Esophagus (tissue), 2 donors: ENCODE measurements at regions not wholly inside any gene's neighbourhood (a gene's known extent, or its start where the extent isn't known, plus 50 kb on each side); places are given as distances from the start of the nearest gene placed in this dataset.

Source experiments
- H3K27ac ChIP-seq, 2 donors: one replicate each; pipeline ENCODE4 v1.5.1; 2013; ENCODE audit warnings: low read depth in 2 of 2, mild to moderate bottlenecking in 2 of 2, inconsistent platforms in 1 of 2, low read length in 1 of 2, moderate library complexity in 1 of 2
- H3K27me3 ChIP-seq, 2 donors: one replicate each; pipeline ENCODE4 v1.6.1; 2013; ENCODE audit warnings: low read length in 2 of 2, control low read depth in 1 of 2, mild to moderate bottlenecking in 1 of 2; ENCODE audit not compliant: insufficient read depth in 2 of 2, control insufficient read depth in 1 of 2
- H3K36me3 ChIP-seq, 2 donors: one replicate each; pipeline ENCODE4 v1.6.1; 2013; ENCODE audit warnings: low read length in 1 of 2; ENCODE audit not compliant: control insufficient read depth in 2 of 2, insufficient read depth in 2 of 2
- H3K4me1 ChIP-seq, 2 donors: one replicate each; pipeline ENCODE4 v1.6.1; 2013; ENCODE audit warnings: low read length in 1 of 2; ENCODE audit not compliant: control insufficient read depth in 2 of 2, insufficient read depth in 2 of 2
- H3K4me3 ChIP-seq, 2 donors: one replicate each; pipeline ENCODE4 v1.5.1; 2013; ENCODE audit warnings: low read length in 2 of 2, mild to moderate bottlenecking in 2 of 2, low read depth in 1 of 2, moderate library complexity in 1 of 2
- H3K9me3 ChIP-seq, 2 donors: one replicate each; pipeline ENCODE4 v1.6.1; 2013; ENCODE audit warnings: mild to moderate bottlenecking in 2 of 2, low read depth in 1 of 2, low read length in 1 of 2, moderate library complexity in 1 of 2; ENCODE audit not compliant: control insufficient read depth in 2 of 2, insufficient read depth in 1 of 2
- WGBS, 2 donors: extraction: QIAGEN DNeasy Blood & Tissue Kit; methylation state at CpG; one replicate each; pipeline ENCODE4 v1.1.7; 2013; 5-methylcytosine and 5-hydroxymethylcytosine counted together
- donor health status: healthy with polysubstance abuse.
- donor health status: Bipolar disorder and iron deficiency.

- Histone ChIP-seq H3K9me3 (peaks cover 0 to 3% of the 10 kb centered on the region in 2 donors), H3K27ac (no peak overlapping the region), H3K36me3 (no peaks in the 10 kb centered on the region), H3K4me3 (no peak overlapping the region), H3K27me3 (no peaks in the 10 kb centered on the region), H3K4me1 (no peaks in the 10 kb centered on the region)
- 85 to 86% methylated on average over 16 of the region's 16 CpGs for WGBS, 2 donors
Observed at GRCh38 chr22:47558828-47559700, 796.6 kb downstream of the TBC1D22A start.

GRCh38 chr22:47556473-47556872, 794.0 kb downstream of the TBC1D22A start:
- Histone ChIP-seq H3K27ac (no peak overlapping the region), H3K4me3 (no peak overlapping the region), H3K4me1 (no peaks in the 10 kb centered on the region), H3K27me3 (no peaks in the 10 kb centered on the region), H3K9me3 (peaks cover 0 to 3% of the 10 kb centered on the region in 2 donors), H3K36me3 (no peaks in the 10 kb centered on the region)
- 93 to 94% methylated on average over 8 of the region's 8 CpGs for WGBS, 2 donors

- WGBS, 2 donors, result 77 to 80% methylated on average over 7 of the region's 7 CpGs
- Histone ChIP-seq H3K4me3 (no peak overlapping the region), H3K36me3 (no peaks in the 10 kb centered on the region), H3K4me1 (no peaks in the 10 kb centered on the region), H3K27ac (no peak overlapping the region), H3K27me3 (no peaks in the 10 kb centered on the region), H3K9me3 (no peaks in the 10 kb centered on the region)
Observed at GRCh38 chr22:47553436-47553835, 791.0 kb downstream of the TBC1D22A start.

GRCh38 chr22:47552541-47553205, 790.2 kb downstream of the TBC1D22A start:
- Histone ChIP-seq H3K27me3 (no peaks in the 10 kb centered on the region), H3K4me3 (no peak overlapping the region), H3K27ac (no peak overlapping the region), H3K36me3 (no peaks in the 10 kb centered on the region), H3K9me3 (no peaks in the 10 kb centered on the region), H3K4me1 (no peaks in the 10 kb centered on the region)
- 81 to 83% methylated on average over 16 of the region's 16 CpGs for WGBS, 2 donors

DNA sequence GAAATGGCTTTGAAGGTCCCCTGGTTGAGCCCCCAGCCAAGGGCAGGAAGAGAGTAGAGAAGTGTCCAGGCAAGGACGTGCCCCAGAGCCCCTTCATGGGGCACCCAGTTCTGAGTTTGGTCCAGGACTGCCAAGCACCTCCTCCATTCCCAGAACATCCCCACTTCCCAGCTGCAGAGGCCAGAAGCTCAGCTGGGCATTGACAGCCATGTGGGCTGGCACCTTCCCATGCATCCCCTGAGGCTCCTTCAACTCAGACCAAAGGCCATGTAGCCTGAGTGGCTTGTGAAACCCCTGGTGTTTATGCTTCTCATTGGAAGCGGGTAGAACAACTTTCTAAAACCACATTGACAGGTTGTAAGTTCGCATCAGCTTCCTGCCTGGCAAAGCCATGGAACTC, 789.6 kb downstream of the TBC1D22A start:
- Histone ChIP-seq H3K4me1 (no peaks in the 10 kb centered on the region), H3K36me3 (no peaks in the 10 kb centered on the region), H3K27me3 (no peaks in the 10 kb centered on the region), H3K9me3 (no peaks in the 10 kb centered on the region), H3K27ac (no peak overlapping the region), H3K4me3 (no peak overlapping the region)
- 62 to 68% methylated on average over 3 of the region's 3 CpGs for WGBS, 2 donors

- H3K27me3 ChIP-seq, result no peaks in the 10 kb centered on the region
- H3K4me1 ChIP-seq, result no peaks in the 10 kb centered on the region
- H3K27ac ChIP-seq, result no peak overlapping the region
- 64 to 78% methylated on average over 7 of the region's 7 CpGs for WGBS, 2 donors
- no peaks in the 10 kb centered on the region for H3K9me3 ChIP-seq
- no peak overlapping the region for H3K4me3 ChIP-seq
- no peaks in the 10 kb centered on the region for H3K36me3 ChIP-seq
Observed at GRCh38 chr22:47551431-47551775, 789.0 kb downstream of the TBC1D22A start.

GRCh38 chr22:47550524-47551430, 788.3 kb downstream of the TBC1D22A start:
- no peaks in the 10 kb centered on the region for H3K4me1 ChIP-seq
- no peak overlapping the region for H3K27ac ChIP-seq
- no peaks in the 10 kb centered on the region for H3K27me3 ChIP-seq
- H3K36me3 ChIP-seq, result no peaks in the 10 kb centered on the region
- no peak overlapping the region for H3K4me3 ChIP-seq
- 34 to 51% methylated on average over 23 of the region's 23 CpGs for WGBS, 2 donors
- peaks cover 0 to 2% of the 10 kb centered on the region in 2 donors for H3K9me3 ChIP-seq

GRCh38 chr22:47549741-47550340, 787.4 kb downstream of the TBC1D22A start:
- no peaks in the 10 kb centered on the region for H3K36me3 ChIP-seq
- H3K4me3 ChIP-seq, result no peak overlapping the region
- 56 to 68% methylated on average over 17 of the region's 17 CpGs for WGBS, 2 donors
- peaks cover 0 to 7% of the 10 kb centered on the region in 2 donors for H3K9me3 ChIP-seq
- no peak overlapping the region for H3K27ac ChIP-seq
- H3K4me1 ChIP-seq, result no peaks in the 10 kb centered on the region
- no peaks in the 10 kb centered on the region for H3K27me3 ChIP-seq
